ENCODE measurements at regions not wholly inside any gene's neighbourhood (a gene's known extent, or its start where the extent isn't known, plus 50 kb on each side); places are given as distances from the start of the nearest gene placed in this dataset.

- no peak for DNase-seq
Measured at GRCh38 chr4:153109296-153109849, 94.9 kb upstream of the TRIM2 start.

GRCh38 chr4:153110739-153111138 lies 93.5 kb upstream of the TRIM2 start:
- DNase-seq = no peak

GRCh38 chr4:153111426-153112040 lies 92.7 kb upstream of the TRIM2 start:
- no peak for DNase-seq

- no peak for DNase-seq
Measured at GRCh38 chr4:153112041-153112441, 92.2 kb upstream of the TRIM2 start.

GRCh38 chr4:153113061-153113837 lies 91.0 kb upstream of the TRIM2 start:
- no peak for DNase-seq

- DNase-seq = no peak
Measured at GRCh38 chr4:153113838-153114105, 90.5 kb upstream of the TRIM2 start.

GRCh38 chr4:153114771-153115321 lies 89.4 kb upstream of the TRIM2 start:
- DNase-seq = no peak

GRCh38 chr4:153115322-153116290 lies 88.6 kb upstream of the TRIM2 start:
- no peak for DNase-seq

- DNase-seq = no peak
Measured at GRCh38 chr4:153116291-153116680, 88.0 kb upstream of the TRIM2 start.

- no peak for DNase-seq
Measured at GRCh38 chr4:153116801-153117200, 87.4 kb upstream of the TRIM2 start.

- DNase-seq = no peak
Measured at GRCh38 chr4:153117554-153117953, 86.7 kb upstream of the TRIM2 start.

GRCh38 chr4:153119626-153120025 lies 84.6 kb upstream of the TRIM2 start:
- DNase-seq = no peak

- DNase-seq = no peak
Measured at GRCh38 chr4:153120235-153120634, 84.0 kb upstream of the TRIM2 start.

- DNase-seq = no peak
Measured at GRCh38 chr4:153122855-153123254, 81.4 kb upstream of the TRIM2 start.

- no peak for DNase-seq
Measured at GRCh38 chr4:153126137-153126536, 78.1 kb upstream of the TRIM2 start.

GRCh38 chr4:153127760-153128494 lies 76.3 kb upstream of the TRIM2 start:
- peak; percentile 59 for DNase-seq

GRCh38 chr4:153131596-153131995 lies 72.6 kb upstream of the TRIM2 start:
- no peak for DNase-seq

GRCh38 chr4:153137159-153137558 lies 67.1 kb upstream of the TRIM2 start:
- no peak for DNase-seq

- no peak for DNase-seq
Measured at GRCh38 chr4:153137677-153138630, 66.3 kb upstream of the TRIM2 start.

GRCh38 chr4:153138736-153139135 lies 65.5 kb upstream of the TRIM2 start:
- DNase-seq = no peak

- DNase-seq = no peak
Measured at GRCh38 chr4:153140294-153140693, 63.9 kb upstream of the TRIM2 start.
